HG03060 (cell line): ENCODE measurements at regions not wholly inside any gene's neighbourhood (a gene's known extent, or its start where the extent isn't known, plus 50 kb on each side); places are given as distances from the start of the nearest gene placed in this dataset.
A peak's percentile ranks its signal among the peaks of the same experiment; 100 is the strongest.

ENCODE experiments used
- ATAC-seq: cut with Tn5 transposase; IDR thresholded peaks from one replicate; pipeline ENCODE4 v1.9.1; 2021; ENCODE audit warnings: low read depth, moderate number of reproducible peaks; ENCODE audit not compliant: unreplicated experiment

- no peak for ATAC-seq
Measured at GRCh38 chr14:76974365-76974764, 54.1 kb downstream of the IRF2BPL start.

- ATAC-seq: no peak
Measured at GRCh38 chr14:76971549-76971948, 57.0 kb downstream of the IRF2BPL start.

- ATAC-seq: no peak
Measured at GRCh38 chr14:76968621-76969063, 59.9 kb downstream of the IRF2BPL start.

DNA sequence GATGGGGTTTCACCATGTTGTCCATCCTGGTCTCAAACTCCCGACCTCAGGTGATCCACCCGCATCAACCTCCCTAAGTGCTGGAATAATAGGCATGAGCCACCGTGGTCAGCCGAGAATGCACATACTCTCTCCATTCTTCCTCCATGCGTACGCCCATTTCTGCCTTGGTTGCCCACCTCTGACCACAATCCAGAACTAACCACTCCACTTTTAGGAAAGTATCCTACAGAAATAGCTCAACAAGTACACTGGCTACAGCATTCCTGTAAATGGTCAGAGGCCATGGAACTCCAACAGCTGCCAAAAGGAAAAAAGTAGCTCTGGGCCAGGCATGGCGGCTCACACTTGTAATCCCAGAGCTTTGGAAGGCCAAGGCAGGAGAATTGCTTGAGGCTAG, 60.7 kb downstream of the IRF2BPL start:
- ATAC-seq: no peak

GRCh38 chr14:76965232-76965631, 63.3 kb downstream of the IRF2BPL start:
- ATAC-seq: no peak

GRCh38 chr14:76964695-76965094, 63.8 kb downstream of the IRF2BPL start:
- ATAC-seq: no peak

GRCh38 chr14:76963372-76963771, 65.1 kb downstream of the IRF2BPL start:
- ATAC-seq: no peak

DNA sequence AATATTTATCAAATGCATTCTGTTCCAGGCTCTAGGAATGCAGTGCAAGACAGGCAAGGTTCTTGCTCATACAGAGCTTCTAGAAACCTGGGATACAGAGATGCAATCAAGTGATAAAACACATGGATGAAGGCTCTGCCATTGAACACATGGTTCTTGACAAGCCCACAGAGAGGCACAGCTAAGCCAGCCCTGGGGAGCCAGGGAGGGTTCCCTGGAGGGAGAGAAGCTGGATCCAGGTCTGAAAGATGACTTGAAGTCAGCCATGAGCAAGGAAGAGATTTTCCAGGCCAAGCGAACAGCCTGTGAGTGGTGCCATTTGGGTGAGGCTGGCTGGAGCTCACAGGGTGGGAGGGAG, 66.2 kb downstream of the IRF2BPL start:
- ATAC-seq: no peak

GRCh38 chr14:76961631-76962302, 66.7 kb downstream of the IRF2BPL start:
- ATAC-seq: peak; percentile 64

DNA sequence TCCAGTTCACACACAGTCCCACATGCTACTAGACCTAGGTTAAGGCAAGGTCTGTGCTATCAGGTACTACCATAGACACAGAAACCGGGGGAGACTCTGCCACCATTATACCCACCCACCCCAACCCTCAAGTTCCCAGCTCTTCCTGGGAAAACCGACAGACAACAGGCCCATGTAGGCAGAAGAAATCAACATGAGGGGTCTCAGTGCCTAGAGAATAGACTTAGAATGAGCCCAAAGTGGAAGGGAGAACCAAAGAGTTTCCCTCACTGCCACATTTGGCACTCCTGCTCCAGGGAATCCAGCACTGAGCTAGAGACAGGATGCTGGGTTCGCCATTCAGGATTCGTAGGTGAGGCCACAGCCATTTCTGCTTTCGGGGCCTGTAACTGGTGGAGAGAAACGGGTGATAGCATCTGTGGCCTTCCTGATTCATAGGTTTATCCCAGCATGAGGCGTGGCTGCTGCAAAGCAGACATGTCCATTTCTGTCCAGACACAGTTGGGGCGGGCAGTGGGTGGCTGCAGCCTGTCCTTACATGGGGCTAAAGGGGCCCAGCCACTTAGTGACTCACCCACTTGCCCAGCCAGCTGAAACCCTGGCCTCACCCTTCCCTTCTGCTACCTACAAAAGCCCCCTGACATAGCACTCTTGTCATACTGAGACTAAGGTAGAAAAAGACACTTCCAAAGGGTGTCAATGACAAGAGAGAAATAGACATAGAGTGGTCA, 69.4 kb downstream of the IRF2BPL start:
- ATAC-seq: peak; percentile 30

DNA sequence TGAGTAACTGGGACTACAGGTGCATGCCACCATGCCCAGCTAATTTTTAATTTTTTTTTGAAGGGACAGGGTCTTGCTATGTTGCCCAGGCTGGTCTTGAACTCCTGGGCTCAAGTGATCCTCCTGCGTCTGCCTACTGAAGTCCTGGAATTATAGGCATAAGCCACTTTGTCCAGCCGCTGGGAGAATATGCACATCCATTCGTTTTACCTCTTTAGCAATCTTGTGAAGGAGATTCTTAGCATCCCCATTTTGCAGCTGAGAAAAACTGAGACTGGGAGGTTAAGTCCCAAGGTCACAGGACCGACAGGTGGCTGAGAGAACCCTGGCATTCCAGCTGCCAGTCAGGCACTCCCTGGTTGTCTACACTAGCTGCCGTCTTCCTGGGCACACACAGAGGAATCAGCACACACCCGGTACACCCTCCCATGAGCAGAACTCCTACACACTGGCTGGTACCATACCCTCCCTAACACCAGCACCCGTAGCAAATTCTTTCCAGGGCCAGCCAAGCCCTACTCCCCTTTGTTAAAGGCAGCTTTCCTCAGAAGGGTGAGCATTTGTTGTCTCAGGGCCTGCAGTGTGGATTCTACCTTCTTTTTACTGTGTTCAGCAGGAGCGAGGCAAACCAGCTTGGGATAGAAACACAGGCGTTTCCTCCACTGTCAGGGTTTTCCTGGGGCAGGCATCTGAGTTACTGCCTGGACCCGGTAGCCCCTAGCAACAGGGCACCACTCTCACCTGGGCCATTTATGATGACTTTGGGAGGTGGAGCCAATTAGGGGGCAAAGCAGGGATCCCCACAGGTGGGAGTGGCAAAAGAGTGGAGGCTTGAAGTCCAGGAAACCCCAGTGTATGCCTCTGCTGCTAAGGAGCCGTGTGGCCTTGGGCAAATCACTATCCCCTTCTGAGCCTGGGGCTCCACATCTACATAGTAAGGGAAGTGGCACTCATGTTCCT, 70.2 kb downstream of the IRF2BPL start:
- no peak for ATAC-seq

DNA sequence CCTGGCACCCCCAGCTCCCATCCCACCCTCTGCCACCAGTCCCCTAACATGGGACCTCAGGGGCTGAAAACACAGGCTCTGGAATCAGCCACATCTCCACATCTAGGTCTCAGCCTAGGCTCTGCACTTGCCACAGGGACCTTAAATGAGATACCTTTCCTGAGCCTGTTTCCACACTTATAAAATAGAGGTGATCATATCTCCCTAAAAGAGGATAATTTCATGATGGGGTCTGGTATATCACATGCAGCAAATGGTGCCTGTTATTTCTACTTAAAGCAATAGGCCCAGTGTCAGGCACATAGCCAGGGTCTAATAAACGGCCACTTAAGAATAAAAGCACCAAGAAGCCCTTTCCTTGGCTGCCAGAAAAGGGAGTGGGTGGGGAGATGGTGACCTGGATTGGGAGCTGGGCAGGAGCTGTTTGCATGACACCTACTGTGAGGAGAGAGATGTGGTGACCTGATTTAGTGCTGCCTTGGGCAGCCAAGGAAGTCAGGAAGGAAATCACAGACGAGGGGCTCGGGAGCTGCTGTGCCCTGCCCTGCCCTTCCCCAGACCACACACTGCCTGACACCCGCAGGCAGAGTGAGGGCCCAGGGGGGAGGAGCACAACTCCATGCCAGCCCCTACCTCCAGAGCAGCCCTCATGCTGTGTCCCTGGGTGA, 71.2 kb downstream of the IRF2BPL start:
- no peak for ATAC-seq

GRCh38 chr14:76956316-76957090, 72.0 kb downstream of the IRF2BPL start:
- no peak for ATAC-seq

DNA sequence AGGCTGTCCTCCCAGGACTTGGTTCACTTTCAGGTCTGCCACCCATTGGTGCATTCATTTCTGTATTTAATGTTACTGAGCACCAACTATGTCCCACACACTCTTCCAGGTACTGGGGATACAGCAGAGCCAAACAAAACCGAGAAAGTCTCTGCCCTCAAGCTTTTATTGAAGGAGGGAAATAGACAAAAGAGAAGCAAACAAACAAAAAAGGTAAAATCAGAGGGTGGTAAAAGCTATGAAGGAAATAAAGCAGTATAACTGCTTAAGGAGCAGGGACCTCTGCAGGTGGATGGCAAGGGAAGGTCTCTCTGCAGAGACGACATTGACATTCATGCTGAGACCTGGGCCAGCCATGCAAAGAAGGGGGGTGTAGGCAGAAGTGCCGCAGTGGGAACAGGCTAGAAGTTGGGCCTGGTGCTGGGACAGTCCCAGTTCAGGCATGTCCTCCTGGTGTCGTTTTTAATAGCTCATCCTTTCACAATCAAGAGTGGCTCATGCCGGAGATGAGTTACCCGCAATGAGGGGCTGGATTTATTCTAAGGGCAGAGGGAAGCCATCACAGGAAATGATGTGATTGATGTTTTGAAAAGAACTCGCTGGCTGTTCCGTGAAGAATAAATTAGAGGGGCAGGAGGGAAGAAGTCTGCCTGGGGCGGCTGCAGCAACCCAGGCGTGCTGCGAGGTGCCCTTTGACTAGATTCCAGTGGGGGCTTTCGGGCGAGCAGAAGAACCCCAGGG, 72.8 kb downstream of the IRF2BPL start:
- ATAC-seq: no peak

DNA sequence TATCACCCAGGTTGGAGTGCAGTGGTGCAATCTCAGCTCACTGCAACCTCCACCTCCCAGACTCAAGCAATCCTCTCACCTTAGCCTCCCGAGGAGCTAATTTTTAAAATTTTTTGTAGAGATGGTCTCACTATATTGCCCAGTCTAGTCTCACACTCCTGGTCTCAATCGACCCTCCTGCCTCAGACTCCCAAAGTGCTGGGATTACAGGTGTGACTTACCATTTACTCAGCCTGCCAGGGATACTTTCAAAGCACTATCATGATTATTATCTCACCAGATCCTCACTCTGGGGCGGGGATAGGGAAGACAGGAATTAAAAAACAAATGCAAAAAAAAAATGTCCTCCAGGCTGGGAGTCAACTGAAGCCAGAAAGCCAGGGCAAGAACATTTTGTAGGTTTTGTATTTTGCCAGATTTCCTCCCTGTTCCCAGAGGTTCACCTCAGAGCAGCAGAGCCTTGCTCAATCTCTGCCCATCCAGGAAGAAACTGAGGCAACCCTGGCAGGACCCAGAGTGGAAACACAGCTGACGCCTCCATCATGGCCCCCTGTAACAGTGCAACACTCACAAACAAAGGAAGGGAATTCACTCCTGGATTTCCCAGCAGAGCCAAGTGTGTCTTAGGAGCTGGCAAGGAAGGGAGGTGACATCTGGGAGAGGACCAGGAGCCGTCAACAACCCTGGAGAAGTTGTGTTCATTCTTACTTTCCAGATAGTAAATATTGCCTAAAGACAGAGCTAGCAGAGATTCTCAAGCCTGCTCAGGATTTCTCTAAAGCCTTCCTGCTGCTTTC, 73.9 kb downstream of the IRF2BPL start:
- no peak for ATAC-seq

GRCh38 chr14:76953311-76953945, 75.1 kb downstream of the IRF2BPL start:
- no peak for ATAC-seq

GRCh38 chr14:76951166-76951565, 77.3 kb downstream of the IRF2BPL start:
- no peak for ATAC-seq
